AG04449 (cell line): ENCODE measurements at regions not wholly inside any gene's neighbourhood (a gene's known extent, or its start where the extent isn't known, plus 50 kb on each side); places are given as distances from the start of the nearest gene placed in this dataset.

Experiments used
- CTCF ChIA-PET: fragments of 350-600 bp; formaldehyde crosslinking; extraction: SDS; loops from one replicate; lab custom pipeline; 2021; ENCODE audit warnings: antibody characterized with exemption; lab: Yijun Ruan, JAX
- POLR2A ChIA-PET: fragments of 400-600, 350-600 bp; formaldehyde crosslinking; extraction: SDS; loops from one replicate; lab custom pipeline; 2020; ENCODE audit warnings: antibody characterized with exemption, inconsistent platforms; lab: Yijun Ruan, JAX
- DNase-seq: peaks from one replicate; pipeline ENCODE4 v3.0.0-alpha.2; 2010; ENCODE audit warnings: low read depth, low spot score
- H3K4me3 ChIP-seq: 2 replicates; pipeline ENCODE4 v1.5.1; 2011; ENCODE audit warnings: low read depth, mild to moderate bottlenecking, control low read depth, low read length
- CTCF ChIP-seq: IDR thresholded peaks from one replicate; pipeline ENCODE4 v1.5.1; 2011; ENCODE audit warnings: mild to moderate bottlenecking, moderate library complexity, low read length, control low read depth, inconsistent platforms; ENCODE audit not compliant: insufficient read depth; ENCODE audit errors: missing control alignments

- ChIA-PET CTCF (no interaction called here), POLR2A (no interaction called here)
- no peak for DNase-seq
- H3K4me3 ChIP-seq: no peak overlapping the region
- no peak for TF ChIP-seq CTCF
Observed at GRCh38 chr18:57294547-57294946, 57.8 kb upstream of the ST8SIA3 start.

- no peak for TF ChIP-seq CTCF
Observed at GRCh38 chr18:57296336-57296735, 56.0 kb upstream of the ST8SIA3 start.

GRCh38 chr18:57297306-57297705 lies 55.1 kb upstream of the ST8SIA3 start:
- CTCF ChIA-PET: no interaction called here
- no peak overlapping the region for H3K4me3 ChIP-seq
- no peak for DNase-seq
- POLR2A ChIA-PET: no interaction called here
- no peak for TF ChIP-seq CTCF

More at GRCh38 chr18:57296336-57296735, 56.0 kb upstream of the ST8SIA3 start:
- ChIA-PET POLR2A (no interaction called here), CTCF (no interaction called here)
- no peak for DNase-seq
- no peak overlapping the region for H3K4me3 ChIP-seq

GRCh38 chr18:57299931-57300330 lies 52.4 kb upstream of the ST8SIA3 start:
- no peak for TF ChIP-seq CTCF
- no peak for DNase-seq
- ChIA-PET POLR2A (no interaction called here), CTCF (no interaction called here)
- no peak overlapping the region for H3K4me3 ChIP-seq

GRCh38 chr18:57301573-57302559 lies 50.5 kb upstream of the ST8SIA3 start:
- DNase-seq: no peak
- CTCF ChIA-PET: no interaction called here
- TF ChIP-seq CTCF: no peak
- POLR2A ChIA-PET: no interaction called here
- no peak overlapping the region for H3K4me3 ChIP-seq
